HK-2 (cell line): ENCODE measurements at regions not wholly inside any gene's neighbourhood (a gene's known extent, or its start where the extent isn't known, plus 50 kb on each side); places are given as distances from the start of the nearest gene placed in this dataset.
"Not testable (repeated sequence)": the region's sequence is repeated elsewhere in the genome, so short reads cannot be mapped to it uniquely, and the experiment has no call there.

Source experiments
- DNase-seq: peaks from one replicate; pipeline ENCODE4 v3.0.0-alpha.2; 2018; ENCODE audit not compliant: unreplicated experiment

DNA sequence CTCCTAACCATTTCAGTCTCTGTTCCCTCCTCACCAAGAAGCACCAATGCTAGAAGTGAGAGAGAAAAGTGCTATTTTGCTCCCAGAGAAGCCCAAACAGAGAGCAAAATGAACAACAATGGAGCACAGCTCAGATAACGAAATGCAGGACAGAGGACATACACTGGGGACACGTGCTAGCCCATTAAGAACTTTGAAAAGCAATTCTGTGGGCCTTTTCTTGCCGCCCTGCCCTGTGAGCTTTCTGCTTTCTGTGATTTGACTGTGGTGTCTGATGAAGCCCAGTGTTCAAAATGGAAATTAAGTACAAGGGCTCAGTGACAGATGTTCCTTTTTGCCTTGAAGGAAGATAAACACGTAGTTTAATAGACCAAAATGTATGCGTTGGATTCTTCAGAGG, 130.8 kb downstream of the S1PR1 start:
- no peak for DNase-seq

DNA sequence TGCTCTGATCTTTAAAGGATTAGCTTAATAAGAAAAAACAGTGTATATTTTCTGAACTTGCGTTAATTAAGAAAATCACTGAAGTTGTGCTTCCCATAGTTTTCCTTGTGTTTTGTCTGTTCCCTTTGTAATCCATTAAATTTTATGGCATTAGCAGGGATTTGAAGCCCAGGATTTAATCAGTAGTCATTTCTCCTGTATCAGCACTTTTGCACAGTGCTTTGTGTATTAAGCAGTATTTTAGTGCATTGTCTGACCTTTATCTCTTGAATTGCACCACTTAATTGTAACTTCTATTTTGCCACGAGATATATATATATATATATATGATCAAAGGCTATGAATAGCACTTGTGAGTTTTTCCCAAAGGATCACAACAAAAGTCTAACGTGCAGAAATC, 133.7 kb downstream of the S1PR1 start:
- no peak for DNase-seq

DNA sequence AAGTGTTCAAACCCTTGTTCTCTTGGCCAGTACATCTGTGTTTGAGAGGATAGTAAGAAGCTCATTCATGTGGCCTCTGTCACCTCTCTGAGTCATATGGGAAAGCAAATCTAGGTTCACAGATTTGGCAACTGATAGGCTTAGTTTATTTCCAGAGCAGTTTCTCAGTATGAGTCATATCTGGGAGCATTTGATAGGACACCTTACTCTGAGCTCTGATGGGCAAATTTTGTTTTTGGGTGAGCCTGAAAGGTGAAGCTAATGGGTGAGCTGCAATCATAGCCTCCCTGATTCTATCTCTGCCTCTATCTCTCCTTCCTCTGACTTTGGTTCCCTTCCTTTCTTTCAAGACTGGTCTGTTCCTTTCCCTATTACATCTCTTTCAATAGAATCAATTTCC, 134.4 kb downstream of the S1PR1 start:
- DNase-seq = no peak

DNA sequence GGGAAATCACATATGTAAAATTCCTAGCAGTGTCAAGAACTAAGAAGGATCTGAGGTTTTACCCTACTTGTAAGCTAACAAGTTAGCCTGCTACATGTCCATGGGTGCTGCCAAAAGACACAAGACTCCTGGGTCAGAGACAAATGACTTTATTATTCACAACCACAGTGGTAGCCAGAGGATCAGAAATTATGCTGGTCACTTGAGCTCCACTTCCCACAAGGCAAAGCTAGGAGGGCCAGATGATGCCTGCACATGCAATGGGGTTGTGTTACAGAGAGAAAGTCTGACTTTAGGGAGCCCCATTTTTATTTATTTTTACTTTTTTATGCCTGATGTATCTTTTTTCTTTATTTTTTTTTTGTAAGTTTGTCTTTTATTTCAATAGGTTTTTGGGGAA, 136.8 kb downstream of the S1PR1 start:
- DNase-seq = no peak

DNA sequence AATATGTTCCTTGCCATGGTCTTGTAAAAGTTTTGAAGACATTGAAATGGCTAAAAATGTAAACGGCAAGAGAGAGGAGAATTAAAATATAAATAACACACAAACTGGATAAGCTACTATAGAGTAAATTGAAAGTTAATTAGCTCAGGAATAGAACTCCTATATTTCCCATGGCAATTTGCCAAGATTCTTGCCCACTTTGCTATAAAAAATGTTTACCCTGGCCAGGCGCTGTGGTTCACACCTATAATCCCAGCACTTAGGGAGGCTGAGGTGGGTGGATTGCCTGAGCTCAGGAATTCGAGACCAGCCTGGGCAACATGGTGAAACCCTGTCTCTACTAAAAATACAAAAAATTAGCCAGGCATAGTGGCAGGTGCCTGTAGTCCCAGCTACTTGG, 138.6 kb downstream of the S1PR1 start:
- not testable (repeated sequence) for DNase-seq

DNA sequence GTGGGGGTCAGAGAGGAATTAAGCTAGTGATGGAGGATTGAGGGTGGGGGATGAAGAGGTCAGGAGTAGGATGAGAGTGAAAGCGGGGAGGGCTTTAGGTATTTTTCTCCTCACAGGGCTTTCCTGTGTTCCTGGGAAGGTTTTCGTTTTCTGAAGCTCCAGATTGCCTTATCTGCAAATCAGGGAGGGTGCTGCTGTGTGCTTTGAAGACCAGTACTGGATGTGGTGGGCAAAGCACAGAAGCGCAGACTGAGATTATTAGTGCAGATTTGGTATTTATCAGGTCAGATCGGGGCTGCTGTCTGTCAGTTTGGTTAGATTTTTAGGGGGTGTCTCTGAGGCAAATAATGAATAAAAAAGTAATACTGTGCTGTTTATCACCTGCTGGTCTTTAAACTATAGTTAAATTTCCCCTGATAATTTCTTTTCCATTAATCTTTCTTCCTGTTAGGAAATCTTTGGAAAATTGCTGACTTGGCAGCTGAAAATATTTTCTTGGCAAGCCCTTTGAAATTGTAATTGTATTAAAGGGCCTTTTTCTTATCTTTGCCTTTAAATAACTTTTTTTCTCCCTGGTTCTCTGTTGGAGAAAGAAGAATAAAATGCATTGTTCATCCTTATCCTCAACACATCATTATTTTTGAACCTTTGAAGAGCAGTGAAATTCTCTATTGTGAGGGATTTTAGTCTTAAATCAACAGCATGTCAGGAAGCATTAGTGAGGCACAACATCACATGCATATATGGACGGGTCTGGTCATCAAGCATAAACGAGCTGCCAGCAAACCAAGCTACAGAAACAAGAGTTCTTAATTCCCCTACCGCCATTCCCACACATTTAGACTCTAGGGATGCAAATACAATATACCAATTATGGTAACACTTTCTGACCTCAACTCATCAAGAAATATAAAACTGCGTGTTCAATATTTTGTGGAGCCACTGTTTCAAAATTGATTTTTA, 139.6 kb downstream of the S1PR1 start:
- DNase-seq = no peak

DNA sequence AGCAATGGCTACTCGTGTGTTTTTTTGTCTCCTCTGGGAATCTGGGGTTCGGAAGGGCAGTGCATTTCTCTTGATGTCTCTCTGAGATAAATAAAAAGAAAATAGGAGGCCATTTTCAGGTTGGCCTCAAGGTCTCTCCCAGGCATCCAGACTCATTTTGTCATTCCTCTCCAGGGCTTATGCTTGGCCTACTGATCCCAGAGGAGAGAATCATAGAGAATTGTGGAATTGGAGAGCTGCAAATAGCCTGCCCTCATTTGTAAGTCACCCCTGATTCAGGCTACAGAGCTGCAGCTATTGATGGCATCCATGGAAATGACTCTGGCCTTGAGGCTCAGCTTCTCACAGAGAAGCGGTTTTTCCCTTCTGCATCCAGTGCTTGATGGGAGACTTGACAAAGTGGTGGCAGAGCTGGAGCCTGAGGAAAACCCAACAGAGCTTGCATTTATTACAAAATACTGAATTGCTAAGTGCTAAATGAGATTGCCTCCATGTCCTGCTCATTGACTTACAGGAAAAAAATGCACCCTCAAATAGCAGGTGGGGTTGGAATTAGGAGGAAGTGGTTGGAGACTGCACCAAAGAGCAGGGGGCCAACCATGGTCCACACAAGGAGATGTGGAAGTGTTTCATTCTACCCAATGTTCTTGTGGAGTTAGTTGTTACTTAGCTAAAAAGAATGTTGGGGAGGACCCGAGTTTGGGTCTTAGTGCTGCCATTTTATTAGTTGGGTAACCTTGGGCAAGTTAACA, 140.4 kb downstream of the S1PR1 start:
- no peak for DNase-seq

DNA sequence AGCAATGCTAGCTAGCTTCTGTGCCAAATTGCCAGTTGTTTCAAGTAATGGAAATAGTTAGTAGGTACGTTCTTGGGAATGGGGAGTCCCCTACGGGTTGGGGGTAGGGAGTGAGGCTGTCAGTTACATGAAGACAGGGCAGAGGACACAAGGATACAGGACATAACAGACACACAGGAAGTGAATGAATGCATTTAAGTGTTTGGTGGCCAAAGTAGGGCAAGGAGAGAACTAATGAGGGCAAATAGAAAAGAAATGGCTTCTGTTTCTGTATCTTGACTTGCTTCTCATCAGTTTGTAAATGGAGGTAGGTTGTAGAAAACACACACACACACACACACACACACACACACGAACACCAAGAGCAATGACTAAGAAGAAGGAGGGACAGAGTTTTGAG, 142.2 kb downstream of the S1PR1 start:
- no peak for DNase-seq

DNA sequence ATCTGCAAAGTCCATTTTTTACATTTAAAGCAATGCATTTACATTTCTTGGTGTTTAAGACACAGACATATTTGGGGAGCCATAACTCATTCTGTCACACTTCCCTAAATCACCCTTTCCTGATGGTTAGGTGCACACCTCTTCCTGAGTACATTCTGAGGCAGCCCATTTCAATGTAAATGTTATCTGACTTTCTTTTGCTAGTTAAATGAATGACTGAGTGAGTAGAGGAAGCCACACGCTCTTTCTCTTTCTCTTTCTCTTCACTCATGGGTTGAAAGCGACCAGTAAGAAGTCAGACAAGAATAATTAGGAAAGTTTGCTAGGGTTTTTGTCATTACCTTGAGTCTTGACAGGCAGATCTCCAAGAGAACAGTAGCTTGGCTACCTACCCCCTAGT, 143.1 kb downstream of the S1PR1 start:
- DNase-seq = no peak

DNA sequence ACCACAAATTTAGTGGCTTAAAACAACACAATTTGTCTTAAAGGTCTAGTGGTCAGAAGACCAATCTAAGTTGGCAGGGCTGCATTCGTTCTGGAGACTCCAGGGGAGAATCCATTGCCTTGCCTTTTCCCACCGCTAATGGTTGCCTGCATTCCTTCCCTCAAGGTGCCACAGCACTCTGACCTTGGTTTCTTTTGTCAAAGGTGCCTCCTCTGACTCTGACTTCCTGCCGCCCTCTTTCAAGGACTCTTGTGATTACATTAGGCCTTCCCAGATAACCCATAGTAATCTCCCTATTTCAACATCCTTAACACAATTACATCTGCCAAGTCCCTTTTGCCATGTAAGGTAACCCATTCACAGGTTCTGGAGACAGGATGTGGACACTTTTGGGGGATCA, 145.3 kb downstream of the S1PR1 start:
- DNase-seq = no peak

DNA sequence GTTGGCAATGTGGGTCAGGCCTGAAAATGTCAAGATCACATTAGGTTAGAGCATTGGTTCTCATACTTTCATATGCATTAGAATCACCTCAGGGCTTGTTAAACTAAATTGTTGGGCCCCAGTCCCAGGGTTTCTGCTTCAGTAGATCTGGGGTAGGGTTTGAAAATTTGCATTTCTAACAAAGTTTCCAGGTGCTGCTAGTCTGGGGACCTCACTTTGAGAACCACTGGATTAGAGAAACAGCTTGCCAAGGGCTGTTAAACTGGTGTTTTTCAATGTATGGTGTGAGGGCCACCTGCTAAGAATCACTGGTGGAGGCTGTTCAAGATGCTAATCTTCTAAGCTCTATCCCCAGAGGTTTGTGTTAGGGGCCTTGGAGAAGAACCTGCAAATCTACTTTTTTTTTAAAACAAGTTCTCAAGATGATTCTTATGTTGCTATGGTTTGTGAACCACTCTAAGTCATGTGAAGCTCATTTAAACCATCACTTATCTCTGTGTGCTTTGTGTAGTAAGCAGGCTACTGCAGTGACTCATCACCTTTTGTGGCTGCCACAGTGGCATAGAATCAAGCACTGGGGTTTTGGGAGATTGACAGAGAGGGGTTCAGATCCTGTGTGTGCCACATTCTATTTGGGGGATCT, 152.2 kb downstream of the S1PR1 start:
- DNase-seq = no peak

DNA sequence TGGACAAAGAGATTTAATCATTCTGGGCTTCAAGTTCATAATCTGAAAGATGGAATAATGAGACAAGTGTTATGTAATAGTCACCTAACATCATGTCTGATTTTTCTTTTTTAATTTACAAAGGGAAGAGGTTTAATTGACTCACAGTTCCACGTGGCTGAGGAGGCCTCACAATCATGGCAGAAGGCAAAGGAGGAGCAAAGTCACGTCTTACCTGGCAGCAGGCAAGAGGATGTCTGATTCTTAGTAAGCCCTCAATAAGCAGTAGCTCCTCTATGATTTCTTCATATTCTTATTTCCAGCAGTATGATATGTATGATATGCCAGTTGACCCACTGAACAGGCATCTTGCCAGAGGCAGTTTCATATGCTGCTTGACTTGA, 152.7 kb downstream of the S1PR1 start:
- no peak for DNase-seq

DNA sequence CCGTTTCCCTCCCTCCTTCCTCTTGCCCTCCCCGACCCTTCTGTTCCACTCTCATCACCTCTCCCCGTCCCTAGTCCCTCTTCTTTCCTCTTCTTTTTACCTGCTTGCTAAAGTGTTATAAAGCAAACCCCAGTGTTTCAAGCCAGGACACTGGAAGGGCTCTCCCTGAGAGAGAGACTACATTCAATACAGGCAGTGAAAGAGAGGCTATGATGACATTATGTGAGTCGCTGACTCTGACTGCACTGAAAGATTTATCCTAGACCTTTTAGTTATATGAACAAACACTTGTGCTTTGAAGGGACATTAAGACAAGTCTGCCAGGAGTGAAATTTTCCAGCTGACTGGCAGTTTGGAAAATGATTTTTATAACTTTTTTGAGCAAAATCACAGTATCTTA, 155.7 kb downstream of the S1PR1 start:
- DNase-seq = no peak

DNA sequence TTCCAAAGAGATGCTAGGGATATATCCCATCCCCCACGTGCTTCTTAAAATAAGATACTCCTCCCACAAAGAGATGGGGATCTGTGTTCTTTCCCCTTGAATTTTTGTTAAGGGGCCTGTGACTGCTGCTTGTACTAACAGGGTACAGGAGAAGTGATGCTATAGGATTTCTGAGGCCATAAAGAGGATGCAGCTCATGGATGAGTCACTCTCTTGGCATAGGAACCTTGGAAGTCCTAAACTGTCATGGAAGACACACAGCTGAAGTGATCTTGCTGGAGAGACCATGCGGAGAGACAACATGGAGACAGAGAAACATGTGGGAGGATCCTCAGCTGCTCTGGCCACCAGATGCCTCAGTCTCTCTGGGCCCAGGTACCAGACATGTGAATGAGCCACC, 157.2 kb downstream of the S1PR1 start:
- DNase-seq = no peak

DNA sequence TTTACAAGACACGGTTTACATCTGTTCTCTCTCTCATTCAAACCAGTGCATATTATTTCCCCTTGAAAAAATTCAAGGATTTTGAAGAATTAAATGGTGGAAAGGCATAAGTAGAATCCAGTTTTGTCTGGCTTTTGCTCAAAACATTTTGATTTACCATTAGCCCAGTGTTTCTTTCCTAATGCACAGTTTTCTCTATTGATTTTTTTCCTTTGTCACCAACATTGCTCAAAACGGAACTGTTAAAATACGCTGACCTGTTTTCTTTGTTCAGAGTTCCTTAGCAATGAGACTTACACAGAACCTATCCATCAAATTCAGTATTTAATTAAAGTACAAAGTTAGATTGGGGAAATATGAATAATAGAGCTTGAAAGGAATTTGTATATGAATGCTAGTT, 162.4 kb downstream of the S1PR1 start:
- no peak for DNase-seq

DNA sequence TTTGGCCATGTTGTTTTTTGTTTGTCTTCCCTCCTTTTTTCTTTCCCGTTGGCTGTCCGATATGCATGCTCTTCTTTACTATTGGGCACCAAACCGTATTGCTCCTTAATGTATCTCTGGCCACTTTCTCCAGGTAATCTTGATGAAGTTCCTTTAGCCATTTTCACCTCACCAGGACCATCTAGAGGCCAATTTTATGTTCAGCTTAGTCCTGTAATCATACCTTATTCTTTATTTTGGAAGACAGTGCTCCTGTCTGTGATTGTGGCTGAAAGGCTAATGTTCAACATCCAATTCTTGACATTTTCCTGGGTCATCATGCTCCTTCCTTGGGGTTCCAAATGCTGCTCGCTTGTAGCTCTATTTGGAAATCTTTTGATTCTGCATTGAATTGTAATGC, 169.5 kb downstream of the S1PR1 start:
- no peak for DNase-seq

DNA sequence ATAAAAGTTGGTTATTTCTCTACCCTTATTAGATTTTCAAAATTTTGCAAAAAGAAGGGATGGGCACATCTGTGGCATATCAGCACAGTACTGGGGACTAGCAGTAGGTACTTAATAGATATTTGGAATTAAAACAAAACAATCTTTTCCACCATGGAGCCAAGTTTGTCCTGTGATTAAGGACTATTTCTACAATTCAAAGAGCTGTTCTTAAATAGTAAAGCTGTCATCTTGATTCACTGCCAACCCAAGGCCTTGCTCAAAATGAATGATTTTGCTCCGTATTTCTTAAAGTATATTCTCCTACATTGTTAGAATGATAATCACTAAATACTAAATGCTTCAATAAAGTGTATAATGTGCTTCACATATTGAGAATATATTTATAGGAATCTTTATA, 169.9 kb downstream of the S1PR1 start:
- no peak for DNase-seq

DNA sequence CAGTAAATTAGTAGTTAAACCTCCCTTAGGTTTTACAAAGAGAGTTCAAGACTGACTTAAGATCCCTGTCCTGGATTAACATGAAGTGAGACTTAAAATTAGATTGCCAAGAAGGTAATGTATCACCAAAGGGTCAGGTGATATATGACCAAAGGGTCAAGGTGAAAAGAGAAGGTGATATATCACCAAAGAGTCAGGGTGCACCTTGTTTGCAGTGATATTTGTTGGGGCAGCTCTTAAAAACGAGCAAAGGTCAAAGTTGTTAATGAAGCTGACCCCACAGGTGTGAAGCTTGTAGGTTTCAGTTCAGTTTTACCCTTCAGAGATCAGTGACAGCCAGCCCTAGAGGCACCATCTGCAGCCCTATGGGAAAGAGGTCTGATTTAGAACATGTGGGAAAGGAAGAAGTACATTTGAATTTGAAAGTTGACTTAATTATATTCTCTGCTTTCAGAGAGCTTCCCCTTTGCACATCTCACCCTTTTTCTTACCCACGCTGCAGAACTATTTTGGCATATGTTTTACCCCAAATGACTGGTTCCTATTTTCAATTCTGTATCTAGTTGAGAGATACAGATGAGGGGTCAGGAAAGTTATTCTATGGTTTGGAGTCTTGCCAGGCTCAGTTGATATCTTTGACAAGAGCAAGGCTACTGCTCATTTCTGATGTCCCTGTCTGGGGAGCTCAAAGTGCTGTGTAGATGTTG, 170.8 kb downstream of the S1PR1 start:
- DNase-seq = no peak

DNA sequence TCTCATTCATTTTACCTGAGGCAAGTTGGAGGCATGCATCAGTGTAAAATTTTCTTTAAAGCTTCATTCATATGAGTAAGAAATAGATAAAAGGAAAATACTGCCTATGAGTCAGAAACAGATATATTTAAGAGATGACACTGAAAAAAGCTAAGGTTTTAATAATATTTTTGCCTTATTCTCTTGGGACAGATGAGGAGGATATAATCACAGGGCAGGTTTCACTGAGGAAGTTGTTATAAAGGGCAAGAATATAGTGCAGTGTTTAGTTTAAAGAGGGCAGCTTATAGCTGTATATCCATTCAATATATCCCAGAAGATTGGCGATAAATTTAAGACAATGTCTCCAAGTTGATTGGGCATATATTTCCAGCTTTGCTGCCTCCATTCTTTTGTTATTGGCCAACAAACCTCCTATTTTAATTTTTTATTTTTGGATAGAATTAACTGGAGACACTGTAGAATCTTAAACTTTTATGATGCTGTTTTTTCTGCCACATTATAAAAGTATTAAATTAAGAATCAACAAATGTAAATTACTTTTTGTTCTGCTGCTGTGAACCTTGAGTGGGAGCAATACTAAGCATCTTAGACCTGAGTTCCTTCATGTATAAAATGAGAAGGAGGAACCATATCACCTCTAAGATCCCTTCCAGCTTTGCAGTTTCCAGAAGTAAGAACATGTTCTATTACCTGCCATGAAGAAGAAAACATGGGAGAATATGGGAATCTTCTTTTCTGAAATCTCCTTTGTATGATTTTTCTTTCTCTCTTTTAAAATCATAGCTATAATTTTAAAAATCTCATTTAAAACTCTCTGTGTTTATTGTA, 171.6 kb downstream of the S1PR1 start:
- DNase-seq = no peak

DNA sequence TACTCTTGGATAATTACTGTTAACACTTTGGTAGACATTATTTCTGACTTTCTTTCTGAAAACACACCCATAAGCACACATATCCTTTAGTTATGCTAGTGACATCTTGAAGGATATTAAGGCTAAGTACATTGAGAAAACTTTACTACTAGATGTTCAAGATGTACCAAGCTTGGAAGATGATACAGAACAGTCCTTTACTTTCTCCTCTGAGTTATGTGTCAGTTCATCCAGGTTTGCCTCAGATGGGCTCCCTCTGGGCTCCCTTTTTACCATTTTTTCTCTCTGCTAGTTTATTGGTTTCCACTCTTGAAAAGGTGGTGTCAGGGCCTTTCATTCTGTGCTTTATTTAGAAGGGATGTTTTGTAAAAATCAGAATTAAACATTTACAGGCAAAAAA, 172.3 kb downstream of the S1PR1 start:
- DNase-seq = no peak
